GM12874 (cell line): ENCODE measurements at regions not wholly inside any gene's neighbourhood (a gene's known extent, or its start where the extent isn't known, plus 50 kb on each side); places are given as distances from the start of the nearest gene placed in this dataset.

Experiments
- TF ChIP-seq, protein P1 (sequence below): IDR thresholded peaks from 2 replicates; pipeline ENCODE4 v1.5.1; 2011; ENCODE audit warnings: low read depth, mild to moderate bottlenecking, control low read depth, low read length, moderate library complexity; ENCODE audit not compliant: insufficient read depth

DNA sequence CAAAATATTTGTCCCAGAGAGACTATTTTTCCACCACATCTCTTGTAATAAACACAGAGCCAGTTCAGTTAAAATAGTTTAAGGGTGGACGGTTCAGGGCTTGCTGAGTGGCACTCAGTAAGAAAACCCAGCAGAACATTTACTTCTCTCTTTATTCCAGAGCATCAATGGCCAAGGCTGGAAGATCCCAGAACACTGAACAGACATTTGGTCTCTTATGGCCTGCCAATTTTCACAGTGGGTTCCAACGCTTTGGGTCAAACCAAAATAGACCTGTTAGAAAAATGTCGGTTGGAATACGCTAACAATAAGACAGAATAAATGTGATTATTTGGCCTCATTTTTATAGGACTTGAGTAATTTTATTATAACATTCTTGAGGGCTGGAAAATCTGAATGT is 580.3 kb upstream of the TMEFF2 start:
- TF ChIP-seq, protein P1, sequence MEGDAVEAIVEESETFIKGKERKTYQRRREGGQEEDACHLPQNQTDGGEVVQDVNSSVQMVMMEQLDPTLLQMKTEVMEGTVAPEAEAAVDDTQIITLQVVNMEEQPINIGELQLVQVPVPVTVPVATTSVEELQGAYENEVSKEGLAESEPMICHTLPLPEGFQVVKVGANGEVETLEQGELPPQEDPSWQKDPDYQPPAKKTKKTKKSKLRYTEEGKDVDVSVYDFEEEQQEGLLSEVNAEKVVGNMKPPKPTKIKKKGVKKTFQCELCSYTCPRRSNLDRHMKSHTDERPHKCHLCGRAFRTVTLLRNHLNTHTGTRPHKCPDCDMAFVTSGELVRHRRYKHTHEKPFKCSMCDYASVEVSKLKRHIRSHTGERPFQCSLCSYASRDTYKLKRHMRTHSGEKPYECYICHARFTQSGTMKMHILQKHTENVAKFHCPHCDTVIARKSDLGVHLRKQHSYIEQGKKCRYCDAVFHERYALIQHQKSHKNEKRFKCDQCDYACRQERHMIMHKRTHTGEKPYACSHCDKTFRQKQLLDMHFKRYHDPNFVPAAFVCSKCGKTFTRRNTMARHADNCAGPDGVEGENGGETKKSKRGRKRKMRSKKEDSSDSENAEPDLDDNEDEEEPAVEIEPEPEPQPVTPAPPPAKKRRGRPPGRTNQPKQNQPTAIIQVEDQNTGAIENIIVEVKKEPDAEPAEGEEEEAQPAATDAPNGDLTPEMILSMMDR, result no peak

DNA sequence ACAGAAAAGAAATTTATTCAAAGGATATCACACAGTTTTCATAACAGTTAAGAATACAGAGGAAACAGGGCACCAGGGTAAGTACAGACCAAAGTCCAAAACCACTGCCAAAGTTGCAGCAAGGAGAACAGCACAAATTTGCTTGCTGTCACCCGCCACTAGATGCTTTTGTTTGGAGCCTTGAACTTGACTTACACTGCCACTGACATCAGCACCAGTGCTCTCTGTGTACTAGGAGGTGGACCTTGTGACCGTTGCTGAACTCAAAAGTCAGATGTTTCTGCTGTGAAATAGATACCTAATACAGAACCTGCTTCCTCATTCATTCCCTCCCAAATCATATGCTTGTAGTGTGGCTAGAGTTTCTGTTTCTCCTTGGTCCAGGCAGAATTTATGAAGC is 578.3 kb upstream of the TMEFF2 start:
- TF ChIP-seq, protein P1, result no peak

DNA sequence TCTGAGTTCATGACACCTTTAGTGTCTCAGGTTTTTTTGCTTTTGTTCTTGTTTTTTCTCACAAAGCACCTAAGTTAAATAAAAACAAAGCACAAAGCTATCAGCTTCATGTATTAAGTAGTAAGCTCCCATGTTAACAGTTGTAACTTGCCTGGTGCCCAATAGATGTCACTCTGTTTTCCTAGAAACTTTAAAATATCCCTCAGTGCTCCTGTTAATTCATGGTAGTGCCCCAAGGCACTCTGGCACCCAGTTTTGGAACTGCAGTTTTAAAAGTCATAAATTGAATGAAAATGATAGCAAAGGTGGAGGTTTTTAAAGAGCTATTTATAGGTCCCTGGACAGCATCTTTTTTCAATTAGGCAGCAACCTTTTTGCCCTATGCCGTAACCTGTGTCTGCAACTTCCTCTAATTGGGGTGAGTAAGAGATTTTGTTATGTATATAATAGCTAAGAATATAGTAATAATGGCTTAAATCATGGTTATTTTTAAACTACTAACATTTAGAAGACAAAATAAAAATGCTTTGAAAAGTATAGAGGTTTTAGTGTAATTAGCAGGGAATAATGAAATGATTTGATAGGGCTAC is 555.0 kb upstream of the TMEFF2 start:
- TF ChIP-seq, protein P1, result no peak

DNA sequence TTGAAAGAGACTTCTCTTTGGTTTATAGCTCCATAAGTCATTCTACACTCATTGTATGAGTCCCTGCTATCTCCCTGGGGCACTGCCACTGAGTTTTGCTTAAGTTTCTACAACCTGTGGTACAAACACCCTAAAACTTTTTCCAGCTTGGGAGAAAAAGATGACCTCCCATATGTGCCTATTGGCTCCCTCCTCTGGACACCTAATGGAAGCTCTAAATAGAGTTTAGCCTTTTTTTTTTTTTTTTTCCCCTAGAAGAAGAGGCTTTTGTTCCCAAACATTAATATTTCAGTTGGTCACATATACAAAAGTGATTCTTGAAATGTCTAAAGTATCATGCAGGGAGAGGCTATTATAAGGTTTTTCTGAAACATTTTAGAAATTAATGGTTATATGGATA is 547.2 kb upstream of the TMEFF2 start:
- TF ChIP-seq, protein P1, result no peak

DNA sequence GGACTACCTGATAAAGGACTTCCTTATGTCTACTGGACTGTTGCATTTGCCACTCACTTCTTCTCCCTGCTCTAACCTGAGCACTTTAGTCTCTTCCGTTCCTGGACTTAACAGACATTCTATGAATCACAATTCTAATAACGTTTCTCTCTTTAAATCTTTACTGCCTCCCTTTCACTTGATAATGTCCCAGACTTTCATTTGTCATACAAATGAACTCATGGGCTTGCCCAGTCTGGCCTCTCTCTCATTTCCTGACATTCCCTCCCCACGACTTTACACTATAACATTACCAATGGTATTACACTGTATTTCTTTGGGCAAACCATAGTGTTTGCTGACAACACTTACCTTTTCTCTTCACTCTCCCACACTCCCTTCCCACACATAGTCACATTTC is 540.7 kb upstream of the TMEFF2 start:
- TF ChIP-seq, protein P1, result no peak

DNA sequence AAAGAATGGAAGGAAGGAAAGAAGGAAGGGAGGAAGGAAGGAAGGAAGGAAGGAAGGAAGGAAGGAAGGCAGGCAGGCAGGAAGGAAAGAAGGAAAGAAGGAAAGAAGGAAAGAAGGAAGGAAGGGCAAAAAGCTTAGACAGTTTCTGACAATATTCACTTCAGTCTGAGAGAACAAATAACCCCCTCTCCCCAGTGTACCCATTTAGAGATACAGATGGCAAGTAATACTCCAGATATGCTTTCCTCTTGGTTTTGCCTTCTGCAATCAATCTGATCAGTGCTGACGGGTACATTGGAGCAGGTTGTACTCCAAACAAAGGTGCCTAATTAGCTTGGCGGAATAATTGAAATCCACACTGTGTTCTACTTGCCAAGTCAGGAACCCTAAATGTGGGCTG is 534.6 kb upstream of the TMEFF2 start:
- TF ChIP-seq, protein P1, result no peak

DNA sequence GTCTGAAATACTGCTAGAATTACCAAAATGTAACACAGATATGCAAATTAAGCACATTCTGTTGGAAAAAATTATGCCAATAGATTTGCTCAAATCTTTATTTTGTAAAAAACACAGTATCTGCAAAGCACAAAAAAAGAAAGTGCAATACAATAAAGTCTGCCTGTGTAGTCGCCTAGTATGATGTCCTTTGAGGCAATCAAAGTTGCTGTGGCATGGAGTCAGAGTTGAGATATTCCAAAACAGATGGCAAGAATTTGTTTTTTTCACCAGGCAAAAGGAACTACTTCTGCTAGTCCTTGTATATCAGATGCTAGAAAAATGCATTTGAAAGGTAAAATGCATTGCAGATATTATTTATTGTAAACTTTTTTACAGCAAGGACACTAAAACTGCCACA is 531.3 kb upstream of the TMEFF2 start:
- TF ChIP-seq, protein P1, result no peak
